Prostate gland (tissue), 2 donors: ENCODE measurements at regions not wholly inside any gene's neighbourhood (a gene's known extent, or its start where the extent isn't known, plus 50 kb on each side); places are given as distances from the start of the nearest gene placed in this dataset.

Experiments used
- POLR2AphosphoS5 ChIP-seq: sonication (generic); formaldehyde crosslinking; IDR thresholded peaks from one replicate; pipeline ENCODE4 v1.6.1; 2017; ENCODE audit warnings: antibody characterized with exemption
- TF ChIP-seq, protein P1 (sequence below), 4 experiments: fragments of 200-600 bp in 2 of 4; fragments of 450-650 bp in 2 of 4; sonication (generic) in 2 of 4; IDR thresholded peaks; 1 replicate in 3 of 4; 2 replicates in 1 of 4; pipeline ENCODE4 v1.5.1; 2016 to 2019; ENCODE audit warnings: antibody characterized with exemption in 4 of 4, mild to moderate bottlenecking in 2 of 4, moderate library complexity in 2 of 4

DNA sequence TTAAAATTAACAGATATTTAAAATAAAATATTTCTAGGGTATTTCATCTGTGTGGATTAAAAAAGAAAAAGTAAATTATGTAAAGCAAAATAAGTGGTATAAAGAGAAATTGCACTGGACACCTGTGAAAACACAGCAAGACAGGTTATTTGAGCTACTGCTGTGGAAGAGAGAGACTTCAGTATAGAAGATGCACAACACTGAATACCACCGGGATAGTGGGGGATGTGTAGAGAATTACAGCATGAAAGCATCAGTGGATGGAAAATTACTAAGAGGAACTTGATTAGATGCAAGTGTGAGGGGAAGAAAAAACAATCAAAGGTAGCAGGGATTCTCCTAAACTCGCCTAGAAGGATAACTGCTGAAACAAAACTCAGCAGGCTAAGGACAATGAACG lies 1242.5 kb upstream of the GBE1 start:
- TF ChIP-seq, protein P1, sequence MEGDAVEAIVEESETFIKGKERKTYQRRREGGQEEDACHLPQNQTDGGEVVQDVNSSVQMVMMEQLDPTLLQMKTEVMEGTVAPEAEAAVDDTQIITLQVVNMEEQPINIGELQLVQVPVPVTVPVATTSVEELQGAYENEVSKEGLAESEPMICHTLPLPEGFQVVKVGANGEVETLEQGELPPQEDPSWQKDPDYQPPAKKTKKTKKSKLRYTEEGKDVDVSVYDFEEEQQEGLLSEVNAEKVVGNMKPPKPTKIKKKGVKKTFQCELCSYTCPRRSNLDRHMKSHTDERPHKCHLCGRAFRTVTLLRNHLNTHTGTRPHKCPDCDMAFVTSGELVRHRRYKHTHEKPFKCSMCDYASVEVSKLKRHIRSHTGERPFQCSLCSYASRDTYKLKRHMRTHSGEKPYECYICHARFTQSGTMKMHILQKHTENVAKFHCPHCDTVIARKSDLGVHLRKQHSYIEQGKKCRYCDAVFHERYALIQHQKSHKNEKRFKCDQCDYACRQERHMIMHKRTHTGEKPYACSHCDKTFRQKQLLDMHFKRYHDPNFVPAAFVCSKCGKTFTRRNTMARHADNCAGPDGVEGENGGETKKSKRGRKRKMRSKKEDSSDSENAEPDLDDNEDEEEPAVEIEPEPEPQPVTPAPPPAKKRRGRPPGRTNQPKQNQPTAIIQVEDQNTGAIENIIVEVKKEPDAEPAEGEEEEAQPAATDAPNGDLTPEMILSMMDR (IDR thresholded peaks at IDR 0.05) = no peak
- TF ChIP-seq POLR2AphosphoS5 = no peak
